ENCODE measurements at regions not wholly inside any gene's neighbourhood (a gene's known extent, or its start where the extent isn't known, plus 50 kb on each side); places are given as distances from the start of the nearest gene placed in this dataset.

DNA sequence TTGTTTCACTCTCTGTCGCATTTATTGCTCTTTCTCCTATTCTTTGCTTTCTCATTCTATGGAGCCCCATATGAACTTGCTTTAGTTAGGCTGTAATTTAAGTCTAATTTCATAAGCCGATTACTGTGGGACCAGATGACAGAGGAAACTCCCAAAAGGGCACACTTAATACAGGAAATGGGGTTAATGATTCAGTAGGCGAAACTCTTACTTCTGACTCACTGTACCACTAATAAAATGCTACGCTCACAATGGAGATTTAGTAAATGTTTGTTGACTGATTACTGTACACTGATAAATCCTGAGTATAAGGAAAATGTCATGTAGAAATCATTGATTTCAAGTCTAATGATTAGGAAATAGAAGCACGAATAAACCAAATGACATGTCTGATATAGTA is 276.4 kb downstream of the KLF5 start:
- H3K4me1 ChIP-seq (ENCODE audit: insufficient read depth, low read length, severe bottlenecking) = no peaks in the 10 kb centered on the region
- no peak overlapping the region for H3K4me2 ChIP-seq (ENCODE audit: low read length)
- no peaks in the 10 kb centered on the region for H3K9me2 ChIP-seq (ENCODE audit: low read depth, low read length)
- no peak overlapping the region for H3K9ac ChIP-seq (ENCODE audit: low read length)
- no peak overlapping the region for H3K4me3 ChIP-seq (ENCODE audit: low read depth, low read length, poor library complexity, severe bottlenecking)
- H3K79me2 ChIP-seq (ENCODE audit: insufficient read depth, low read length) = no peaks in the 10 kb centered on the region
- no peaks in the 10 kb centered on the region for H3F3A ChIP-seq (ENCODE audit: insufficient read depth, low read length)
- H2AFZ ChIP-seq (ENCODE audit: low read length) = no peak overlapping the region
- no peaks in the 10 kb centered on the region for H3K36me3 ChIP-seq (ENCODE audit: insufficient read depth, low read length)
- no peaks in the 10 kb centered on the region for H3K27me3 ChIP-seq (ENCODE audit: insufficient read depth, low read length)
- TF ChIP-seq, protein P1, sequence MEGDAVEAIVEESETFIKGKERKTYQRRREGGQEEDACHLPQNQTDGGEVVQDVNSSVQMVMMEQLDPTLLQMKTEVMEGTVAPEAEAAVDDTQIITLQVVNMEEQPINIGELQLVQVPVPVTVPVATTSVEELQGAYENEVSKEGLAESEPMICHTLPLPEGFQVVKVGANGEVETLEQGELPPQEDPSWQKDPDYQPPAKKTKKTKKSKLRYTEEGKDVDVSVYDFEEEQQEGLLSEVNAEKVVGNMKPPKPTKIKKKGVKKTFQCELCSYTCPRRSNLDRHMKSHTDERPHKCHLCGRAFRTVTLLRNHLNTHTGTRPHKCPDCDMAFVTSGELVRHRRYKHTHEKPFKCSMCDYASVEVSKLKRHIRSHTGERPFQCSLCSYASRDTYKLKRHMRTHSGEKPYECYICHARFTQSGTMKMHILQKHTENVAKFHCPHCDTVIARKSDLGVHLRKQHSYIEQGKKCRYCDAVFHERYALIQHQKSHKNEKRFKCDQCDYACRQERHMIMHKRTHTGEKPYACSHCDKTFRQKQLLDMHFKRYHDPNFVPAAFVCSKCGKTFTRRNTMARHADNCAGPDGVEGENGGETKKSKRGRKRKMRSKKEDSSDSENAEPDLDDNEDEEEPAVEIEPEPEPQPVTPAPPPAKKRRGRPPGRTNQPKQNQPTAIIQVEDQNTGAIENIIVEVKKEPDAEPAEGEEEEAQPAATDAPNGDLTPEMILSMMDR (IDR thresholded peaks at IDR 0.05; ENCODE audit: low read length) = no peak
- TF ChIP-seq EZH2 (IDR thresholded peaks at IDR 0.05; ENCODE audit: borderline replicate concordance, low read length) = no peak
- no peak overlapping the region for H3K27ac ChIP-seq (ENCODE audit: low read depth, low read length, poor library complexity, severe bottlenecking)
- H3K9me3 ChIP-seq (ENCODE audit: low read length) = no peaks in the 10 kb centered on the region
- no peaks in the 10 kb centered on the region for H4K20me1 ChIP-seq (ENCODE audit: insufficient read depth, low read length)

DNA sequence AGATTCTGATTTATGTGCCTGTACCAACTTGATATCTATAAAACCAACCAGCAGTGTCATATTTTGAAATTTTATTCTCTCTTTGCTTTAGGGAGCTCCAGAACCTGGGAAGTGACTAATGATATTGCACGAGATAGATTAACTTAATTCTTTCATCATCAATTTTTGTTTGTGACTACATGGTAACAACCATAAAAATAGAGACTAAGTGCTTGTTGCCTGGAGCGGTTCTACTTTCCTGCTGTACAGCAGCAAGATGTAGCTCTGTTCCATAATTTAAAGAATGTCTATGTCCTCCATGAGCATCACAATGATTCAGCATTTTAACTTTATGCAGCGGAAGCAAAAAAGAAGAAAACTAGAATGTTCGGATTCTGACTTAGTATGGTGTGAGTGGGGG is 275.6 kb downstream of the KLF5 start:
- no peaks in the 10 kb centered on the region for H3F3A ChIP-seq (ENCODE audit: insufficient read depth, low read length)
- H2AFZ ChIP-seq (ENCODE audit: low read length) = no peak overlapping the region
- H3K4me3 ChIP-seq (ENCODE audit: low read depth, low read length, poor library complexity, severe bottlenecking) = no peak overlapping the region
- no peaks in the 10 kb centered on the region for H3K4me1 ChIP-seq (ENCODE audit: insufficient read depth, low read length, severe bottlenecking)
- no peaks in the 10 kb centered on the region for H3K9me3 ChIP-seq (ENCODE audit: low read length)
- no peak overlapping the region for H3K27ac ChIP-seq (ENCODE audit: low read depth, low read length, poor library complexity, severe bottlenecking)
- no peaks in the 10 kb centered on the region for H3K36me3 ChIP-seq (ENCODE audit: insufficient read depth, low read length)
- no peak for TF ChIP-seq EZH2 (IDR thresholded peaks at IDR 0.05; ENCODE audit: borderline replicate concordance, low read length)
- TF ChIP-seq, protein P1 (IDR thresholded peaks at IDR 0.05; ENCODE audit: low read length) = no peak
- no peaks in the 10 kb centered on the region for H3K27me3 ChIP-seq (ENCODE audit: insufficient read depth, low read length)
- H3K9me2 ChIP-seq (ENCODE audit: low read depth, low read length) = no peaks in the 10 kb centered on the region
- H3K79me2 ChIP-seq (ENCODE audit: insufficient read depth, low read length) = no peaks in the 10 kb centered on the region
- H4K20me1 ChIP-seq (ENCODE audit: insufficient read depth, low read length) = no peaks in the 10 kb centered on the region
- no peak overlapping the region for H3K9ac ChIP-seq (ENCODE audit: low read length)
- no peak overlapping the region for H3K4me2 ChIP-seq (ENCODE audit: low read length)

DNA sequence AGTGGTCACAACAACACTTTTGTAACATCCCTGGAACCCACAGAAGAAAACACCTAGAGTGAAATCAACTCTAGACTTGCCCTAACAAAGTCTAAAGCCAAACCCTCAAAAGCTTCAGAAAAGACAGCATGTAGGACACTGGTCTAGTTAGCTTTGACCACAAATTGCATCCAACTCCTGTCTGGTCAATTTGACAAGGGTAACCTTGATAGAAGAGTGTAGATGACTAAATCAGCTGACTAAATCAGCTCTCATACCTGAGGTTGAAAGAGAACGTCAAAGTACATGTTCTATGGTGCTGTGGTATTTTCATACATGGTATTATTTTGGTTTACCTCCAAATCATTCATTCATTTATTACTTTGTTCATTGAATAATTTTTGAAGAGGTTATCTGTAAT is 272.8 kb downstream of the KLF5 start:
- TF ChIP-seq, protein P1 (IDR thresholded peaks at IDR 0.05; ENCODE audit: low read length) = no peak
- TF ChIP-seq EZH2 (IDR thresholded peaks at IDR 0.05; ENCODE audit: borderline replicate concordance, low read length) = no peak

More for the DNA sequence above, 272.8 kb downstream of the KLF5 start:
- H3K4me1 ChIP-seq (ENCODE audit: insufficient read depth, low read length, severe bottlenecking) = no peaks in the 10 kb centered on the region
- no peaks in the 10 kb centered on the region for H3F3A ChIP-seq (ENCODE audit: insufficient read depth, low read length)
- H3K27ac ChIP-seq (ENCODE audit: low read depth, low read length, poor library complexity, severe bottlenecking) = no peak overlapping the region
- H3K9ac ChIP-seq (ENCODE audit: low read length) = no peak overlapping the region
- H3K4me2 ChIP-seq (ENCODE audit: low read length) = no peak overlapping the region
- H3K9me2 ChIP-seq (ENCODE audit: low read depth, low read length) = no peaks in the 10 kb centered on the region
- H3K27me3 ChIP-seq (ENCODE audit: insufficient read depth, low read length) = no peaks in the 10 kb centered on the region
- H4K20me1 ChIP-seq (ENCODE audit: insufficient read depth, low read length) = no peaks in the 10 kb centered on the region
- H2AFZ ChIP-seq (ENCODE audit: low read length) = no peak overlapping the region
- no peaks in the 10 kb centered on the region for H3K9me3 ChIP-seq (ENCODE audit: low read length)
- no peaks in the 10 kb centered on the region for H3K36me3 ChIP-seq (ENCODE audit: insufficient read depth, low read length)
- H3K79me2 ChIP-seq (ENCODE audit: insufficient read depth, low read length) = no peaks in the 10 kb centered on the region
- no peak overlapping the region for H3K4me3 ChIP-seq (ENCODE audit: low read depth, low read length, poor library complexity, severe bottlenecking)
